ENCODE measurements at regions not wholly inside any gene's neighbourhood (a gene's known extent, or its start where the extent isn't known, plus 50 kb on each side); places are given as distances from the start of the nearest gene placed in this dataset.

DNA sequence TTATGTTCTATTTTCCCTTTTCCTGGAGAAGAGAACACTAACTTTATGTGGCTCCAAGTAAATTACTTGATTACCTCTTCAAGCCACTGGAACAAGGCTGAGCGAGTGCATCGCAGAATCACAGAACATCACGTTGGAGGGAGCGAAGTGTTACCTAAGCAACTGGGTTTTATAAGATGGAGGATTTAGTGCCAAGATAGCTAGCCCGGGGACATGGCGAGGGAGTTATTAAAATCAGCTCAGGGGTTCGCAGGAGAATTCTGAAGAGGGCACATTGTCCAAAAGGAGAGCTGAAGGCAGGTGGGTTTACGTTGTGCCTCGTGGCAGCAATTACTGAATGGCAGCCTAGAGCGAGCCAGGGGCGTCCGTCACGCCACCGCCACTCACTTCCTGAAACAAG lies 563.2 kb upstream of the ADAMTS16 start:
- Histone ChIP-seq H3K14ac (ENCODE audit: insufficient read depth, low read length) (no peak overlapping the region), H3K4me2 (ENCODE audit: insufficient read depth, insufficient read length, low read length) (no peak overlapping the region), H3K56ac (ENCODE audit: insufficient read length, low read depth, low read length) (no peak overlapping the region), H4K8ac (replicated peaks; ENCODE audit: insufficient read length, low read depth, low read length) (no peak overlapping the region), H3K4me1 (ENCODE audit: insufficient read depth, low read length) (no peaks in the 10 kb centered on the region), H3K27ac (ENCODE audit: insufficient read length, low read depth, low read length) (no peak overlapping the region), H2BK15ac (ENCODE audit: low read depth, low read length) (no peak overlapping the region), H3T11ph (ENCODE audit: low read length) (no peak overlapping the region), H3K27me3 (ENCODE audit: insufficient read depth, low read length) (no peaks in the 10 kb centered on the region), H2AK5ac (ENCODE audit: insufficient read length, low read length) (no peak overlapping the region), H3K79me1 (ENCODE audit: insufficient read depth, low read depth, low read length, poor library complexity, severe bottlenecking) (no peaks in the 10 kb centered on the region), H3K9me3 (ENCODE audit: control insufficient read depth, low read depth, low read length) (no peaks in the 10 kb centered on the region), H3K23me2 (ENCODE audit: insufficient read length, low read depth, low read length, poor library complexity, severe bottlenecking) (no peaks in the 10 kb centered on the region), H3K23ac (ENCODE audit: insufficient read length, low read depth, low read length) (no peak overlapping the region), H4K5ac (ENCODE audit: insufficient read length, low read depth, low read length) (no peak overlapping the region), H2BK12ac (ENCODE audit: insufficient read length, low read depth, low read length) (no peak overlapping the region), H2BK5ac (ENCODE audit: insufficient read length, low read length) (no peak overlapping the region), H2AFZ (ENCODE audit: low read length) (no peak overlapping the region), H3K79me2 (ENCODE audit: insufficient read depth, low read length) (no peaks in the 10 kb centered on the region), H3K9ac (ENCODE audit: extremely low read depth, insufficient read length, low read length) (no peak overlapping the region), H4K20me1 (ENCODE audit: control insufficient read depth, insufficient read depth, insufficient read length) (no peaks in the 10 kb centered on the region), H3K4ac (ENCODE audit: low read depth, low read length) (no peak overlapping the region), H4K91ac (ENCODE audit: insufficient read length, low read depth, low read length) (no peak overlapping the region), H2BK120ac (ENCODE audit: low read depth, low read length, poor library complexity, severe bottlenecking) (no peak overlapping the region), H3K18ac (ENCODE audit: insufficient read length, low read depth, low read length) (no peak overlapping the region), H2BK20ac (ENCODE audit: low read depth, low read length, poor library complexity, severe bottlenecking) (no peak overlapping the region)
- no CpG with 5 or more reads among the region's 14 CpGs for WGBS (ENCODE audit: extremely low coverage, insufficient read length, low lambda C conversion rate)
- no peak for DNase-seq
- H3K4me3 Mint-ChIP-seq, result no peak overlapping the region
- no peak overlapping the region for H3K27ac Mint-ChIP-seq
- peaks cover 3 to 8% of the 10 kb centered on the region in 2 experiments; a peak in 2 of 4 replicates for H3K4me1 Mint-ChIP-seq
- peaks cover 2 to 5% of the 10 kb centered on the region in 2 experiments; a peak in 4 of 5 replicates for H3K9me3 Mint-ChIP-seq
- peaks cover 0 to 9% (median 0%) of the 10 kb centered on the region in 3 experiments; a peak in 4 of 7 replicates for H3K36me3 Mint-ChIP-seq (ENCODE audit: insufficient read depth in 1 of 3, low read depth in 3 of 3)
- TF ChIP-seq CTCF (conservative IDR thresholded peaks at IDR 0.05), result no peak
- no peaks in the 10 kb centered on the region for H3K27me3 Mint-ChIP-seq (ENCODE audit: low read depth)

All from H9 (cell line).